SK-N-SH treated with all-trans-retinoic acid at 6 μM for 48 hours (cell line): ENCODE measurements at regions not wholly inside any gene's neighbourhood (a gene's known extent, or its start where the extent isn't known, plus 50 kb on each side); places are given as distances from the start of the nearest gene placed in this dataset.
"Not testable (repeated sequence)": the region's sequence is repeated elsewhere in the genome, so short reads cannot be mapped to it uniquely, and the experiment has no call there.

ENCODE experiments used
- ATAC-seq: fragments of 200-7000 bp; cut with Tn5 transposase; 3 replicates; pipeline ENCODE4 v1.9.1; 2020; ENCODE audit warnings: mild to moderate bottlenecking, moderate library complexity
- ARNTL ChIP-seq: fragments of 450-650 bp; formaldehyde crosslinking; IDR thresholded peaks from 2 replicates; pipeline ENCODE4 v1.5.0; 2020; ENCODE audit warnings: low read depth, mild to moderate bottlenecking, moderate library complexity, borderline replicate concordance
- BACH2 ChIP-seq: fragments of 250-450 bp; sonication (Bioruptor Pico); IDR thresholded peaks from 2 replicates; pipeline ENCODE4 v1.9.0; 2021; ENCODE audit warnings: mild to moderate bottlenecking, borderline replicate concordance
- CREB5 ChIP-seq: fragments of 250-450 bp; sonication (Bioruptor Pico); IDR thresholded peaks from 2 replicates; pipeline ENCODE4 v1.5.1; 2020; ENCODE audit warnings: low read depth, mild to moderate bottlenecking, moderate library complexity
- CSRNP3 ChIP-seq: fragments of 250-450 bp; sonication (Bioruptor Pico); IDR thresholded peaks from 2 replicates; pipeline ENCODE4 v1.5.1; 2021; ENCODE audit warnings: mild to moderate bottlenecking, moderate library complexity
- ESRRG ChIP-seq: fragments of 250-450 bp; sonication (Bioruptor Pico); IDR thresholded peaks from 2 replicates; pipeline ENCODE4 v1.6.1; 2021; ENCODE audit warnings: mild to moderate bottlenecking
- GLIS3 ChIP-seq: fragments of 250-450 bp; sonication (Bioruptor Pico); IDR thresholded peaks from 2 replicates; pipeline ENCODE4 v1.5.0; 2020; ENCODE audit warnings: mild to moderate bottlenecking, moderate library complexity
- ISL1 ChIP-seq: fragments of 250-450 bp; sonication (Bioruptor Pico); IDR thresholded peaks from 2 replicates; pipeline ENCODE4 v2.1.2; 2022; ENCODE audit warnings: mild to moderate bottlenecking, moderate library complexity
- OSR1 ChIP-seq: fragments of 250-450 bp; sonication (Bioruptor Pico); IDR thresholded peaks from 2 replicates; pipeline ENCODE4 v1.8.0; 2022; ENCODE audit warnings: moderate library complexity, mild to moderate bottlenecking, inconsistent platforms
- POU6F1 ChIP-seq: fragments of 250-450 bp; sonication (Bioruptor Pico); IDR thresholded peaks from 2 replicates; pipeline ENCODE4 v1.8.0; 2021; ENCODE audit warnings: low read depth, mild to moderate bottlenecking, moderate library complexity, borderline replicate concordance
- RARB ChIP-seq: fragments of 250-450 bp; sonication (Bioruptor Pico); IDR thresholded peaks from 2 replicates; pipeline ENCODE4 v1.8.0; 2021; ENCODE audit warnings: mild to moderate bottlenecking, moderate library complexity
- SNAI2 ChIP-seq: fragments of 250-450 bp; sonication (Bioruptor Pico); IDR thresholded peaks from 2 replicates; pipeline ENCODE4 v1.5.0; 2020; ENCODE audit warnings: mild to moderate bottlenecking, moderate library complexity
- TCF4 ChIP-seq: fragments of 250-450 bp; sonication (Bioruptor Pico); IDR thresholded peaks from 2 replicates; pipeline ENCODE4 v1.8.0; 2021; ENCODE audit warnings: mild to moderate bottlenecking, moderate library complexity, borderline replicate concordance
- TOX ChIP-seq: fragments of 250-450 bp; sonication (Bioruptor Pico); IDR thresholded peaks from 2 replicates; pipeline ENCODE4 v1.8.0; 2021; ENCODE audit warnings: mild to moderate bottlenecking, moderate library complexity, borderline replicate concordance
- TSHZ2 ChIP-seq: fragments of 250-450 bp; sonication (Bioruptor Pico); IDR thresholded peaks from 2 replicates; pipeline ENCODE4 v1.5.0; 2020; ENCODE audit warnings: mild to moderate bottlenecking, moderate library complexity
- ZC3H10 ChIP-seq: fragments of 250-450 bp; sonication (Bioruptor Pico); IDR thresholded peaks from 2 replicates; pipeline ENCODE4 v1.5.1; 2021; ENCODE audit warnings: mild to moderate bottlenecking, moderate library complexity
- ZFP30 ChIP-seq: fragments of 450-650 bp; formaldehyde crosslinking; IDR thresholded peaks from 2 replicates; pipeline ENCODE4 v1.5.0; 2022; ENCODE audit warnings: mild to moderate bottlenecking, moderate library complexity
- ZNF70 ChIP-seq: fragments of 450-650 bp; formaldehyde crosslinking; IDR thresholded peaks from 2 replicates; pipeline ENCODE4 v1.5.0; 2020; ENCODE audit warnings: mild to moderate bottlenecking, moderate library complexity
- ZNF8 ChIP-seq: fragments of 450-650 bp; formaldehyde crosslinking; IDR thresholded peaks from 2 replicates; pipeline ENCODE4 v1.5.0; 2020; ENCODE audit warnings: mild to moderate bottlenecking, moderate library complexity

- TF ChIP-seq TOX, result no peak
- no peak for ATAC-seq
Observed at GRCh38 chr4:95779447-95779846, 60.4 kb upstream of the PDHA2 start.

- TF ChIP-seq TCF4, result no peak
- TF ChIP-seq ESRRG (CRISPR knock-in tag), result no peak
- TF ChIP-seq ZC3H10 (CRISPR knock-in tag), result no peak
- no peak for TF ChIP-seq POU6F1 (CRISPR knock-in tag)
- TF ChIP-seq TOX, result no peak
- no peak for TF ChIP-seq ZFP30
- TF ChIP-seq ISL1, result no peak
- no peak for TF ChIP-seq GLIS3 (CRISPR knock-in tag)
- TF ChIP-seq CSRNP3 (CRISPR knock-in tag), result no peak
- TF ChIP-seq BACH2 (CRISPR knock-in tag), result no peak
- no peak for TF ChIP-seq ZNF70 (CRISPR knock-in tag)
- no peak for TF ChIP-seq SNAI2 (CRISPR knock-in tag)
- TF ChIP-seq ARNTL, result no peak
- TF ChIP-seq CREB5 (CRISPR knock-in tag), result no peak
- no peak for TF ChIP-seq ZNF8
- no peak for TF ChIP-seq OSR1
- no peak for TF ChIP-seq TSHZ2 (CRISPR knock-in tag)
- no peak for ATAC-seq
Observed at GRCh38 chr4:95778666-95779065, 61.2 kb upstream of the PDHA2 start.

GRCh38 chr4:95770605-95771004 lies 69.3 kb upstream of the PDHA2 start:
- ATAC-seq, result not testable (repeated sequence)

GRCh38 chr4:95764961-95765360 lies 74.9 kb upstream of the PDHA2 start:
- TF ChIP-seq RARB (no peak), ZFP30 (no peak), ZNF8 (no peak)

GRCh38 chr4:95761871-95762270 lies 78.0 kb upstream of the PDHA2 start:
- ATAC-seq, result no peak; the same call in 2 of the 3 replicates

More at GRCh38 chr4:95764961-95765360, 74.9 kb upstream of the PDHA2 start:
- no peak for ATAC-seq

GRCh38 chr4:95761426-95761825 lies 78.5 kb upstream of the PDHA2 start:
- peak; percentile 91 for ATAC-seq
- no peak for TF ChIP-seq CSRNP3 (CRISPR knock-in tag)
- no peak for TF ChIP-seq POU6F1 (CRISPR knock-in tag)
- no peak for TF ChIP-seq GLIS3 (CRISPR knock-in tag)
- TF ChIP-seq ARNTL, result no peak
- TF ChIP-seq ESRRG (CRISPR knock-in tag), result no peak
- TF ChIP-seq ISL1, result 0 out of 2 replicates have a peak, but pooled peaks have one; percentile 13
- no peak for TF ChIP-seq RARB

More at GRCh38 chr4:95761871-95762270, 78.0 kb upstream of the PDHA2 start:
- no peak for TF ChIP-seq RARB
